WERI-Rb-1 (cell line): ENCODE measurements at regions not wholly inside any gene's neighbourhood (a gene's known extent, or its start where the extent isn't known, plus 50 kb on each side); places are given as distances from the start of the nearest gene placed in this dataset.

ENCODE experiments used
- DNase-seq: peaks from one replicate; pipeline ENCODE4 v3.0.0-alpha.2; 2020
- H3K27ac ChIP-seq: fragments of 250-450 bp; sonication (Bioruptor Pico); 2 replicates; pipeline ENCODE4 v1.5.1; 2020; ENCODE audit warnings: mild to moderate bottlenecking, moderate library complexity
- H3K27me3 ChIP-seq: fragments of 250-450 bp; sonication (Bioruptor Pico); 2 replicates; pipeline ENCODE4 v1.5.1; 2021; ENCODE audit warnings: mild to moderate bottlenecking, low read depth, moderate library complexity; ENCODE audit not compliant: insufficient read depth, severe bottlenecking
- H3K36me3 ChIP-seq: fragments of 250-450 bp; sonication (Bioruptor Pico); 2 replicates; pipeline ENCODE4 v1.5.1; 2020; ENCODE audit warnings: mild to moderate bottlenecking, moderate library complexity
- H3K4me3 ChIP-seq: 2 replicates; pipeline ENCODE4 v1.5.1; 2011; ENCODE audit warnings: low read depth, mild to moderate bottlenecking, control low read depth, low read length
- H3K9me3 ChIP-seq: fragments of 250-450 bp; sonication (Bioruptor Pico); 2 replicates; pipeline ENCODE4 v1.5.1; 2021; ENCODE audit warnings: mild to moderate bottlenecking, moderate library complexity; ENCODE audit not compliant: severe bottlenecking
- CTCF ChIP-seq: IDR thresholded peaks from 2 replicates; pipeline ENCODE4 v1.5.1; 2011; ENCODE audit warnings: low read depth, mild to moderate bottlenecking, control low read depth, inconsistent platforms, low read length

GRCh38 chr6:25025248-25025918 is 89.6 kb upstream of the RIPOR2 start:
- DNase-seq, result no peak
- no peak overlapping the region for H3K27ac ChIP-seq
- H3K36me3 ChIP-seq, result no peaks in the 10 kb centered on the region
- H3K27me3 ChIP-seq, result no peaks in the 10 kb centered on the region
- no peak for TF ChIP-seq CTCF
- H3K4me3 ChIP-seq, result no peak overlapping the region
- H3K9me3 ChIP-seq, result no peaks in the 10 kb centered on the region

DNA sequence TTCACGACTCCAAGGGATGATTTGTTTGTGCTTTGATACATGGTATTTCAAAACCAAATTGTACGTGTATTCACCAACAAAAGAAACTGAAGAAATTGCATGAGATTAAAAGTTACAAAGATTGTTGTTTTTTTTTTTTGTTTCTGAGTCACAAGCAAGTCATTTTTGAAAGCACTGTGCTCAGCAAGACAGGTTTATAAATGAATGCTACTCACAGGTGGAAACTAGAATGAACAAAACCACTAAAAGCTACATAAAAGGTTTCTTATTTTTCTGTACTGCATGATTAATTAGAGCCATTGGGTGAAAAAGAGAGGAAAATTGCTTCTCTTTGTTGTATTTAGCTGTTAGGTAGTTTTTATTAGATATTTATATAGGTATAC is 90.2 kb upstream of the RIPOR2 start:
- Histone ChIP-seq H3K4me3 (no peak overlapping the region), H3K36me3 (no peaks in the 10 kb centered on the region), H3K9me3 (no peaks in the 10 kb centered on the region), H3K27ac (no peak overlapping the region), H3K27me3 (no peaks in the 10 kb centered on the region)
- no peak for DNase-seq
- TF ChIP-seq CTCF, result no peak

- no peaks in the 10 kb centered on the region for H3K36me3 ChIP-seq
- no peaks in the 10 kb centered on the region for H3K9me3 ChIP-seq
- no peak overlapping the region for H3K4me3 ChIP-seq
- no peak overlapping the region for H3K27ac ChIP-seq
- TF ChIP-seq CTCF, result peak; percentile 18; the same call in 1 of the 2 replicates
- H3K27me3 ChIP-seq, result no peaks in the 10 kb centered on the region
- DNase-seq, result peak; percentile 30
Measured at GRCh38 chr6:25026723-25027122, 91.0 kb upstream of the RIPOR2 start.

DNA sequence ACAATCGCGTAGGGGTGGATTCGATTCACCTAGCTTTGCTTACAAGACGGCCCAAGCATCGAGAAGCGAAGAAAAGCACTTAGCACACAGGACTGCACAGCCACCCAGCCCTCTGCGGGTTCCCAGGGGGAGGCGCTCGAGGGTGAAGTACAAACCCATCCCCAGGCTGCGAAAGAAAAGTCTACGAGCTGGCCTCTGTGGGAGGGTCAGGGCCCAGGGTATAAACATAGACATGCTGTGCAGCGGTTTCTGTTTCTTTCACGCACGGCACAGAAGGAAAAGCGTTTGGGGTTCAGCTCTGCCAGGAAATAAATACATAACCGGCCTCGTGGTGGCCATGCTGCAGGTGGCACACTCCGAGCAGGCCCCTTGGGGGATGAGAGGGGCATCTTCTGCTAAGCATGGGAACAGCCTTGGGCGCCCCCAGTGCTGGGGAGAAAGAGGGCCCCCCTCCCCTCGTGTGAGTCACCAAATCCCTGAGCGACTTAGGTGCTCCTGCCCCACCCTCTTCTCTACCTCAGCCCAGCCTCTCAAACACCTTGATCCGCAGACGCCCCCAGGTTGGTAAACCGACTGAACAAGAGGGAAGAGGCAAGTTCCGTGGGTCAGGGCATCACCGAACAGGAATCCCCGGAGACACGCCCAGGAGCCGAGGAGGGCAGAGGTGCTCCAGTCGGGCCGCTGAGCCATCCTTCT is 91.6 kb upstream of the RIPOR2 start:
- no peaks in the 10 kb centered on the region for H3K9me3 ChIP-seq
- no peak overlapping the region for H3K4me3 ChIP-seq
- H3K36me3 ChIP-seq, result no peaks in the 10 kb centered on the region
- no peak overlapping the region for H3K27ac ChIP-seq
- DNase-seq, result no peak
- TF ChIP-seq CTCF, result no peak
- no peaks in the 10 kb centered on the region for H3K27me3 ChIP-seq

GRCh38 chr6:25028328-25028727 is 92.6 kb upstream of the RIPOR2 start:
- H3K9me3 ChIP-seq, result no peaks in the 10 kb centered on the region
- no peaks in the 10 kb centered on the region for H3K36me3 ChIP-seq
- no peak overlapping the region for H3K4me3 ChIP-seq
- TF ChIP-seq CTCF, result no peak
- no peaks in the 10 kb centered on the region for H3K27me3 ChIP-seq
- no peak overlapping the region for H3K27ac ChIP-seq
- no peak for DNase-seq
